ENCODE measurements at regions not wholly inside any gene's neighbourhood (a gene's known extent, or its start where the extent isn't known, plus 50 kb on each side); places are given as distances from the start of the nearest gene placed in this dataset.
"Not testable (repeated sequence)": the region's sequence is repeated elsewhere in the genome, so short reads cannot be mapped to it uniquely, and the experiment has no call there.

DNA sequence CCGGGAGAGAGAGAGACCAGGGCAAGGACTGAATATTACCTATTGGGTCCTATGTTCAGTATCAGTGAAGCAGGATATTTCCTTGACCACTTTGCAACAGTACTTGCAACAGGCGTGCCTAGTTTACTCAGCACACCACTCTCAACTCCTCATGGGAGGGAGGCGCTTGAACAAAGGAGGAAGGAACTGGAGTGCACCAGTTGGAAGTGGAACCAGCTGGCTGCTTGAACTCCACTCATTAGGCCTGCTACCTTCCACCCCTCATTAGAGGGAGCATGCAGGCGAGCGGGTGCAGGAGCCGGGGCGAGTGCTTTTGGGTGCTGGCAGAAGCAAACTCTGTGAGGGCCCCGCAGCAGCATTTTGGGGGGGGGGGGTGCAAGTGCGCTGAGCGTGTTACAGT lies 1369.6 kb upstream of the RAG2 start:
- no peak for DNase-seq

DNA sequence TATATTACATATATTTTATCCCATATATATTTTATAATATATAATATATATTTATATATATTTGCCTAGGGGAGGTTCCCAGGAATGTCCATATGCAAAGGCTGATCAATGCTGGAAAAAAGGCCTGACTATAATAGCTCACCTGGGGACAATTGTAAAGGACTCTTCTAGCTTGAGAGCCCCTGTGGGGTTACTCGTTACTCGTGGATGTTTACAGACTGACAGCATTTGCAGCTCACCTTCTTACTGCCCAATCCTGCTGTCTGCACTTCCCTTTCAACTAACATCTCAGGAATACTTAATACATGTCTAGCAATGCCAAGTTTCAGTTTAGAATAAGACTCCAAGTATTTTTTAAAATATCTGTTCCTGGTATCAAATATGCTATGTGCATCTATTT lies 1365.4 kb upstream of the RAG2 start:
- no peak for DNase-seq

DNA sequence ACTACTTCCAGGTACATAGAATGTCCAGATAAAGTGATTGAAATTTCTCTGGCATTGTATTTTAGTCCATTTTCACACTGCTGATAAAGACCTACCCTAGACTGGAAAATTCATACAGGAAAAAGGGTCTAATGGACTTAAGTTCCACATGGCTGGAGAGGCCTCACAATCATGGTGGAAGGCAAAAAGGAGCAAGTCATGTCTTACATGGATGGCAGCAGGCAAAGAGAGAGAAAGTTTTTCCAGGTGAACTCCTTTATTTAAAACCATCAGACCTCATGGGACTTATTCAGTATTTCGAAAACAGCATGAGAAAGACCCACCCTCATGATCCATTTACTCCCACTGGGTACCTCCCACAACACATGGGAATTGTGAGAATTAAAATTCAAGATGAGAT lies 1359.7 kb upstream of the RAG2 start:
- no peak for DNase-seq

DNA sequence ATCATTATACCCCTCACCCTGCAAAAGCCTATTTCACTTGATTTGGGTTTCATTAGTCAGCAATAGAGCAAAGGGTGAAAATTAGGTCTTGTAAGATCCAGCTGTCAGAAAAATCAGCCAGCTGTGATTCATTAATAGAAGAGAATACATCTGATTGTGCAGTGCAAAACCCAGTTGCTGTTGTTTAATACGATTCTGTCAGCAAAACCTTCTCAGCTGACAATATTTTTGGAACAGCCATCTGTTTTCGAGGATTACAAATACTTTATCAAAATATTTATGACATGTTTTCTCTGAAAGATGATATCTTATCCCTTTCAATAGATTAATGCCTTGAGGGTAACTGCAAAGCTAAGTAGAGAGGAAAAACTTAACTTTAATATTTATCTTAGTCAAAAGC lies 1354.0 kb upstream of the RAG2 start:
- no peak for DNase-seq

DNA sequence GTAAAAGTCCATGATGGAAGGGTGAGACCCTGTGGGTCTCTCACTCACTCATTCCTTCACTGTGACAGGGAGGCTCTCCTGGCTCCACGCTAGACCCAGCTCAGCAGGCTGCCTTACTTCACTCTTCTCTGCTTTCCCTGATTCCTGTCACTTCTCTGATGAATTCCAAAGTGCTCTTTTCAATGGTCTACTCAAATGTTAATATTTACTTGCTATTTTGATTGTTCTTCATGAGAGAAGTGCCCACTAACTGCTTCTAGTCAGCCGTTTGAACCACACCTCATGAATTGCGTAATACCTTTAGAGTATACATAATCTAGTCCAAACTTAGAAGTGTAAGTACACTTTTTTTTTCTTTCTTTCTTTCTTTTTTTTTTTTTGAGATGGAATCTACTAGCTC lies 1350.2 kb upstream of the RAG2 start:
- no peak for DNase-seq

DNA sequence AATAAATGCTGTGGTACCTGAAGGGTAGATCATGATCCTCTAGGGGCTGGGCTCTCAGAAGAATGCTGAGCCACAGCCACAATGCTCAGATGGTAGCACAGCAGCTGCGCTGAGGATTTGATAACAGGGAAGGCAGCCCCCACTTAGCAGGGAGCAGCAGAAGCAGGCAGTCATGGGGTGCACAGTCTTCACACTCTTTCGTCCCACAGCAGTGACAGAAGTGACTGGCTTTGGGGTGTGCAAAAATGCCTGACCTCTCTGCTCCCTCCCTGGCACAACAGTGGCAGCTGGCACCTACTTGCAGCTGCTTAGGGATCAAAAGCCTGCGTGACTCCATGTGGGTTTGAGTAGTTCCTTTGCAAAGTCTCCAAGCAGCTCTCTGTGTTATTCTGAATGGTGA lies 1349.8 kb upstream of the RAG2 start:
- DNase-seq, result no peak

DNA sequence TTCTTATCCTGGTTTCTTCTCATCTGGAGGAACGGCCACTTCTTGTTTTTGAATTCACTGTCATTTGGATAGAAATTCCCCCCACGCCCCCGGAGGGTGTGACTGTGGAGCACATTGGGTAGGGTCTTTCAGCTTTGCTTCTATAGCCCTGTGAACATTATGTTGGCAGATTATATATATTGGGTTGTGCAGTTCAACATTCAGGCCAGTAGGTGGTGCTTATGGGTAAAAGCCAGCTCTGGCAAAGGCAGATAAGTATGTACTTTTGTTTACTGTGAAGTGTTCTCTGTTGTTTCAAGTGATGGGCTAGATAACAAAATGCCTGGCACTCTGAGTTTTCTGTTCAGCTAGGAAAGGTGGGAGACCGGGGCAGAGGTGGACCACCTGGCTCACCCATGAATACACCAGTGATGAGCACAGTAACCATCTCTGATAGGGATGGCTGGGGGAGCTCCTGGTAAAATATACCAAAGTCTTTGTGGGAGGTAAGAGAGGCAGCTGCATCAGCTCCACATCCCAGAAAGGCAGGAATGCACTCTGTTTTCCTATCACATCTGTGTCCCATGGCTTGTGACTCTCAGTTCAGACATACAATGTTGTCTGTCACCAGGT lies 1348.2 kb upstream of the RAG2 start:
- DNase-seq, result peak; percentile 0

DNA sequence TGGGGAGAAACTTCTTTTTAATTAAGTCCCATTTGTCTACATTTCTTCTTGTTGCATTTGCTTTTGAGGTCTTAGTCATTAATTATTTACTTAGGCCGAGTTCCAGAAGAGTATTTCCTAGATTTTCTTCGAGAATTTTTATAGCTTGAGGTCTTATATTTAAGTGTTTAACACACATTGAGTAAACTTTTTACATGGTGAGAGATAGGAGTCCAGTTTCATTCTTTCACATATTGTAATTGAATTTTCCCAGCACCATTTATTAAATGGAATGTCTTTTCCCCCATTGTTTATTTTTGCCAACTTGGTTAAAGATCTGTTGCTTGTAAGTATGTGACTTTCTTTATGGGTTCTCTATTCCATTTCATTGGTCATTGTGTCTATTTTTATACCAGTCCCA lies 1344.0 kb upstream of the RAG2 start:
- DNase-seq, result no peak

DNA sequence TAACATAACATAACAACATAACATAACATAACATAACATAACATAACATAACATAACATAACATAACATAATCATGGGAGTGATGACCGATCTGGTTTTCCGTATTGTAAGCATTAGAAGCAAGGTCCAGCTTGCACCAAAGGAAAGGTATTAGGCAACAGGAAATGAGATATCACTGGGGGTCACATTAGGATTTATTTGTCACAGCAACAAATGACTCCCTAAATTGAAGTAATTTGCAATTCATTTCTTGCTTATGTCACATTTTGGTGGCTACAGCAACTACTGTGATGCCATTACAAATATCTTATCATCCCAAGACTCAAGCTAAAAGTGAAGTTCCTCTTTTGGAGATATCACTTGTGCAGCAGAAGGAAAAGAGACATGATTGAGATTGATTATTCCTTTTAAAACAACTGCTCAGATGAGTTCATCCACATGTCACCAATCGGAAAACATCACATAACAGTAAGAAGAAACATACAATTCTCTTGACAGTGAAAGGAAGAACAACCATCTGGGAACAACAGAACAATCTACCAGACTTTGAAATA lies 1331.1 kb upstream of the RAG2 start:
- no peak for DNase-seq

DNA sequence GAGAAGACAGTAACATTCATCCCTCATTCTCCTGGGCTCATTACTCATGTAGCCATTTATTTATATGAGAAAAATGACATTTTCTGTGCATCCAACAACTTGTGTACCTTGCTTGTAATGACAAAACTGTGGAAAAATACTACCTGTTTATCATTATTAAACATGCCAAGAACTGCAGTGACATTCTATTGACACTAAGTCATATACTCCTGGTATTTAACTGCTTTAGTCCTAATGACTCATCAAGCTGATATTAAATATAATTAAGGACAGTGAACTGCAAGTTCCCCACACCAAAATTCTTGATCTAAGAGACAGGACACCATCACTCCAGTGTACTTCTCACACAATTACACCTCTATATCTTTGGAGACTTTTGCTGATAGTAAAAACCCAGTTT lies 1328.7 kb upstream of the RAG2 start:
- DNase-seq, result no peak

DNA sequence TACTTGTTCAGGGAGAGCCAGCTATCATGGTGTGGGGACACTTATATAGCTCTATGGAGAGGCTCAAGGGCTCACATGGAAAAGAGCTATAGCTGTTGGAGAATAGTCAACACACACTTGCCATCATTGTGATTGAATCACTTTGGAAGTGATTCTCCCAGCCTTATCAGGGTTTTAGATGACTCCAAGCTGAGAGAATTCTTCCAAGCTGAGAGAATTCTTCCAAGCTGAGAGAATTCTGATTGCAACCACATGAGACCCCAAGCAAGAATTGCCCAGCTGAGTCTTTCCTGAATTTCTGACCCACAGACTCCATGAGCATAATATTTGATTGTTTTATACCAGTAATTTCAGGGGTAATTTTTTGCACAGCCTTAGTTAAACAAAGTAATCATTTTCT lies 1318.3 kb upstream of the RAG2 start:
- no peak for DNase-seq

DNA sequence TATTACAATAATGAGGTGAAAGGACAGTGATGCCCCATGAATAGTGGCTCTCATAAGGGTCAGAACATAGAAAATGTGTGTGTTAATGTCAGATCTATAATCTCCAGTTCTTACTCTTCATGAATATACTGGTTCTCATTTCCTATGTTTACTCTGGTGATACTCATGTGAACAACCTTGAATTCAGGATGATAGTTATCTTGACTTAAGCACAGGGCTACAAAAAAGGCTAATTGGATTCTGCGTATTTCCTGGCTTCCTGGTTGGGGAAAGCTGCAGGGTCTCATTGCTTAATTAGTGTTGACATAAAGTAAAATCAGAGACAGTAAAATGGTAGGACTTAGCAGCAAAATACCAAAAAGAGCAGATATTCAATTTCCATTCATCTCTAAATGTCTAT lies 1316.8 kb upstream of the RAG2 start:
- no peak for DNase-seq

DNA sequence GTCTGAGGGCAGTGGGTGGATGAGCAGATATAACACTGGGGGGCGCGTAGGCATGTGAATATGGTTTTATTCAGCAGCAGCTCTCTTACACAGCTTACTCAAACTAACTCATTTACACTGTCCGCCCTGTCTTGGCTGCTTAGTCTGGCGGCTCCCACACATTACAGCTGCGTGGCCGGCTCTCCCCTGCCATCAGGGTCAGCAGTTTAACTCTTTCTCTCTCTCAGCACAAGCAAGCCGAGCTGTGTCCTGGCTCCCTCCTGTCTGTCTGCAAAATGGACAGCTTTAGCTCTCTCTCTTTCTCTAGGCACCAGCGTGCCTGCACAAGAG lies 1310.1 kb upstream of the RAG2 start:
- no peak for DNase-seq

DNA sequence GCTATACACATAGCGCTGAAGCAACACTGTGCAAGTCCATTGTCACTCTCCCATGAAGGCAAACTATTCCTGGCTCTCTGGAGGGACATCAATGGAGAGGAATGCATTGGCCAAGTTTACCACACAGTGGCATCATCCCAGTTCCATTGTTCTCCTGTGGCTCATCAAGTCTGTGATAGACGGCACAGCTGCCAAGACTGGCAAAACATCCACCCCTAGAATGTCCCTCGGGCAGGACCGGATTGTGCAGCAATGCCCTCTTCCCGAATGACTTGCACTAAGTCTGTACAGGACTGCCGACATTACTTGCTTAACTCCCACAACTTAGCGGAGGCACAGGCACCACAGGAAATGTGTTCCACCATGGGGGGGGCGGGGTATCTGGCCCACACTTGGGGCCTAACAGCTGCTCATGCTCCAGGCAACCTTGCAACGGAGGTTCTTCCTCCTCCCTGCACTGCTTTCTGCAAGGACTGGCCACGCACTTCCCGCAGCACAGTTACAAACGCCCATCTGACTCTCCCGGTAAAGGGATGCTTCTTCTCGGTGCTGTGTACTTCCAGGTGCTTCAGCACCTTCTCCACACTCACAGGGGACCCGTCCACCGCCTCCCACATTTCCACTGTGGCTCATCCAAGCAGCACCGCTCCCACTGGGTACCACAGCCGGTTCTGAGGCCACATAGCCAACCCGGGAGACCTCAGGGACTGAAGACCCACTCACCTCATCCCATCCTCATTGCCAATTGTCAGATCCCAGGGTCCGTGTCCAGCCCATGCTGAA lies 1309.6 kb upstream of the RAG2 start:
- no peak for DNase-seq

DNA sequence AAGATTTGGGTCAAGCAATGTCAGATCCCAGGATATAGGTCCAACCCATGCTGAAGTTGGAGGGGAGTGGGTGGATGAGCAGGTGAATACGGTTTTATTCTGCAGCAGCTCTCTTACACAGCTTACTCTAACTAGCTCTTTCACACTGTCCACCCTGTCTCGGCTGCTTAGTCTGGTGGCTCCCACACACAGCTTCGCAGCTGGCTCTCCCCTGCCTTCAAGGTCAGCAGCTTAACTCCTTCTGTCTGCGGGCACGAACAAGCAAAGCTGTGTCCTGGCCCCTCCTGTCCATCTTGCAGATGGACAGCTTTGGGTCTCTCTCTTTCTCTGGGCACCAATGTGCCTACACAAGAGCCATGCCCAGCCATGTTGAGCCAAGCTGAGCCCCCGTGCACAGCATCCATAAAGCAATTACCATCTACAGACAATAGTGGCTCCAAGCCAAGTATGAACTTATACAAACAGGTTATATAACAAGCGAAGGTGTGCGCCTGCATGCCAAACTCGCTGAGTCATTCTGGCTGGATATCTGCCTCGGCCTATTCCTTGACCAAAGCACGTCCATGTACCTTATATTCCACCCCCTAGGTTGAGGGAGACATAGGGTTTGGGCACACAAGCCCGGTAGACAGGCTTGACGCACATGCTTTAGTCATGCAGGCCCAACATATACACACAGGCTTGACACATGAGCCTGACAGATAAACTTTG lies 1307.8 kb upstream of the RAG2 start:
- no peak for DNase-seq

DNA sequence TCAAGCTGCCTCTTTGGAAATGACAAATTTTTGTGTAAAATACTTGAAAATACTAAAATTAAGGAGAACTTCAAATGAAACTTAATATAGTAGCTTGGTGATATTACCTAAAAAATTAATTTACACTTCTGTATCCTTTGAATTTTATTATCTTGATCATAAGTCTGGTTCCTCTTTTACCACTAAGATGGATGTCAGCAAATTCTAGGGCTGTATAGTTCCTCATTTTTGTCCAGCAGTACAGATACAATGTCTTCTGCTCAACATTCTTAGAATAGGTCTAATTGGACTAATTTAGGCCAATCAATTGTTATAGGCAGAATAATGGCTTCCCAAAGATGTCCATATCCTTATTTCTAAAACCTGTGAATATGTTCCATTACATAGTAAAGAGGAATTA lies 1298.0 kb upstream of the RAG2 start:
- no peak for DNase-seq

DNA sequence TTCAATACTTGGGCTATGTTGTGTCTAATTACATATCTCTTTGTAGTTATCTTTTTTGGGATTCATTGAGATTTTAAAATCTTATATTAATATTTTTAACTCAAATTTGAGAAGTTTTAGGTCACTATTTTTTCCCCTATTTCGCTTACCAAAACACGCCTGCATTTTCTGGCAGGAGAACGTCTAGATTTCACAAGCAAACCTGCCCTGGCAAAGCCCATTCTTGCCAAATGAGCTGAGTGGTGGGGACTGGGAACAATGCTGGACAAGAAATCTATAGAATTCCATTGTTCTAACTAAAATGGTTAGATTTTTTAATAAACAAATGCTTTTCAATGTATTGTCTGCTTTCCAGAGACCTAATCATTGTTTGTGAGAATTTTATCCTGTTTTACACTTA lies 1283.7 kb upstream of the RAG2 start:
- no peak for DNase-seq

DNA sequence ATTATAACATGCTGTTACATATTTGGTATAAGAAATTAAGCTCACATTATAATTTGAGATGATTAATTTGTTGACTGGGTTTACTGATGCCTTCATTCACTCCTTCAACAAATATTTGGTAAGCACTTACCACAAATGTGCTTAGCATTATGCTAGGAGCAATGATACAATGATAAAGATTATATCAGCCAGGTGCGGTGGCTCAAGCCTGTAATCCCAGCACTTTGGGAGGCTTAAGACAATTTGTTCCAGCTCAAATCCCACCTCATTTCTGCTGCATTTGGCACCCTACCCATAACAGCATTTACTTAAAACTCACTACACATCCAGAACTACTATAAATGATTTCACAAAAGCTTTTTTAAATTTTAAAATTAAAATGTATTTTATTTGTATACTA lies 1263.6 kb upstream of the RAG2 start:
- DNase-seq, result no peak

DNA sequence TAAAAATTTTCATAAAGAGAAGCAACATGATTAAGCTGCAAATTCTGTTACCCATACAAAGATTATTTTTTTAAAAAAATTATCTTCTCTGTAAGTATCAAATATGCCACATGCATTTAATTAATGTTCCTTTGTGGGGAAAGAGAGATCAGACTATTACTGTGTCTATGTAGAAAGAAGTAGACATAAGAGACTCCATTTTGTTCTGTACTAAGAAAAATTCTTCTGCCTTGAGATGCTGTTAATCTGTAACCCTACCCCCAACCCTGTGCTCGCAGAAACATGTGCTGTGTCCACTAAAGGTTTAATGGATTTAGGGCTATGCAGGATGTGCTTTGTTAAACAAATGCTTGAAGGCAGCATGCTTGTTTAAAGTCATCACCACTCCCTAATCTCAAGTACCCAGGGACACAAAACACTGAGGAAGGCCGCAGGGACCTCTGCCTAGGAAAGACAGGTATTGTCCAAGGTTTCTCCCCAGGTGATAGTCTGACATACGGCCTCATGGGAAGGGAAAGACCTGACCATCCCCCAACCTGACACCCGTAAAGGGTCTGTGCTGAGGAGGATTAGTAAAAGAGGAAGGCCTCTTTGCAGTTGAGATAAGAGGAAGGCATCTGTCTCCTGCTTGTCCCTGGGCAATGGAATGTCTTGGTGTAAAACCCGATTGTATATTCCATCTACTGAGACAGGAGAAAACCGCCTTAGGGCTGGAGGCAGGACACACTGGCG lies 1260.9 kb upstream of the RAG2 start:
- not testable (repeated sequence) for DNase-seq

DNA sequence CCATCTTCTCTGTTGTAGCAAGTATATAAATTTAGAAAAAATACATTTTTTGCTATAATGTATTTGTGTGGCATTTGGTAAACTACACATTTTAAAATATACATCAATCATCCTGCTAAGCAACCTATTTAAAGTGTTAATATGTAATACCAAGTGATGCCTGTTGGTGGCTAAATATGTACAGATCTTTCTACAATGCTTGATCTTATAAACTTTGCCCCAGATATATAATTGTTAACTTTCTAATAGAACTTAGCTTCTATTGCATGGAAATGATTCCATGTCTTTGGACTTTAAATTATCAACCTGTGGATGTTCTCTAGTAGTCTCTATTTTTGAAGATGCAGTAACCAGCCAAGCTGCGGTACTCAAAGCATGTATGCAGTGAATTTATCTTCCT lies 1260.4 kb upstream of the RAG2 start:
- DNase-seq, result no peak

DNA sequence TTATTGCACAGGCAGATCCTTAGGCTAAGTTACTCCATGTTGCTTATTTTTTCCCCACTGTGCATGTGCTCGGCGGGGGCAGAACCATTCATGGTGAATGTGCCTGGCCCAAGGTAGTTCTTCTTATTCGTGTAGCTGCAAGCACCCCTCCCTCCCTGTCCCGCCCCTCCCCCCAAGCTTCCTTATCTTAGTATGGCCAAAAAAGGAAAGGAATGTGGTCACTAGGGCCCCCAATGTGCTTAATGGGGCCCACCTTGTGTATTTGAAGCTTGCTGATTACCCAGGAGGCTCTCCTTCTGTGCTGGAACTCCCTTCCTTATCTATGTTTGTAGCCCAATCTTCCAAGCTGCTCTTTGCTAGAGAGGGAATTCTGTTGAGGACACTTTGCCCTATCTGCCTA lies 1259.7 kb upstream of the RAG2 start:
- no peak for DNase-seq

DNA sequence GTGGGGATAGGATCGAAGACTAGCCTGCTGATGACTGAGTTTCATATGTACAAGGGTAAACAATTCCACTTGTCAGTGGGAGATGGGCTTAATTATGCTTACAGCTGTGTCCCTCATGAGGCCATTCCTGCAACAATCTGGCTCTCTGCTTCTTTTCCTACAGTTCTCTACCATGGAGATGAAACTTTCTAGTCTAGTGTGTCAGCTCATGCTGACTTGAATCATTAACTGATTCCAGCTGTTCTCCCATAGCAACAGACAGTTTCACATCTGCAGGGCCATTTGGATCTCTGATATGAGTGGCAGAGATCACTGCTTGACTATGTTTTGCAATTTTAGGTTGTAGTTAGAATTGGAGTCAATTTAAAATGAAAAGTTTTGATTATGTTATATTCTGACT lies 1251.7 kb upstream of the RAG2 start:
- no peak for DNase-seq

DNA sequence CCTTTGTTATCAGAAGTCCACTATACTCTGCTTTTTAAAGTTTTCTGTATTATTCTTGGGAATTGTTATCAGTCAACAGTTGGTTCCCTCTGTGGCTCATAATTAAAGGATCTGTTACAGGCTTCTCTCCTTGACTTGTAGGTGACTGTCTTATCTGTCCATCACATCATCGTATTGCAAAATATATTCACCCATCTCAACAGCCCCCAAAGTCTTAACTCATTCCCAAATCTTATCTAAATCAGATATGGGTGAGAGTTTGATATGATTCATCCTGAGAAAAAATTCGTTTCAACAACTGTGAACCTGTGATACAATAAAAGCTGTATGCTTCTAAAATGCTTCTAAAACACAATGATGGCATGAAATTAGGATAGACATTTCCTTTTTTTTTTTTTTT lies 1245.6 kb upstream of the RAG2 start:
- DNase-seq, result no peak

DNA sequence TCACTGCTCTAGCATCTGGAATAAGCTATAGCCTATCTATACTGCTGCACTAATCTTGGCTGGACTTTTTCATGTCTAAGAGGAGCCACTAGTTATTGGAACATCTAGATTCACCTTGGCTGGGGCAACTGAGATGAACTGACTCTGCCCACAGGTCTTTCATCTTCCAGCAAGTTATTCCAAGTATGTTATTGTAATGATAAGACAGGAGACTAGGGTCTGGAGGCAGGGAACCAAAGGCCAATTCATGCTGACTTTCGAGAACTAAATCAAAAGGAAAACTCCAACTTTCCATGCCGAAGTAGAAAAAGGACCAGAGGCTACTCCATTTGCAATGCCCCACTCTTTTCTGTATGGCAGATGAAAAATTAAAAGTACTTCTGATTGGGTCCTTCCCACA lies 1243.0 kb upstream of the RAG2 start:
- no peak for DNase-seq

Data from NCI-H1048 (cell line).